HUDEP-2 (cell line): ENCODE measurements at regions not wholly inside any gene's neighbourhood (a gene's known extent, or its start where the extent isn't known, plus 50 kb on each side); places are given as distances from the start of the nearest gene placed in this dataset.
"Not testable (repeated sequence)": the region's sequence is repeated elsewhere in the genome, so short reads cannot be mapped to it uniquely, and the experiment has no call there.

Source experiments
- DNase-seq, 76 experiments: peaks; one replicate each; lab custom pipeline; 2025; ENCODE audit not compliant: unreplicated experiment in 76 of 76; lab: John Stamatoyannopoulos, UW

DNA sequence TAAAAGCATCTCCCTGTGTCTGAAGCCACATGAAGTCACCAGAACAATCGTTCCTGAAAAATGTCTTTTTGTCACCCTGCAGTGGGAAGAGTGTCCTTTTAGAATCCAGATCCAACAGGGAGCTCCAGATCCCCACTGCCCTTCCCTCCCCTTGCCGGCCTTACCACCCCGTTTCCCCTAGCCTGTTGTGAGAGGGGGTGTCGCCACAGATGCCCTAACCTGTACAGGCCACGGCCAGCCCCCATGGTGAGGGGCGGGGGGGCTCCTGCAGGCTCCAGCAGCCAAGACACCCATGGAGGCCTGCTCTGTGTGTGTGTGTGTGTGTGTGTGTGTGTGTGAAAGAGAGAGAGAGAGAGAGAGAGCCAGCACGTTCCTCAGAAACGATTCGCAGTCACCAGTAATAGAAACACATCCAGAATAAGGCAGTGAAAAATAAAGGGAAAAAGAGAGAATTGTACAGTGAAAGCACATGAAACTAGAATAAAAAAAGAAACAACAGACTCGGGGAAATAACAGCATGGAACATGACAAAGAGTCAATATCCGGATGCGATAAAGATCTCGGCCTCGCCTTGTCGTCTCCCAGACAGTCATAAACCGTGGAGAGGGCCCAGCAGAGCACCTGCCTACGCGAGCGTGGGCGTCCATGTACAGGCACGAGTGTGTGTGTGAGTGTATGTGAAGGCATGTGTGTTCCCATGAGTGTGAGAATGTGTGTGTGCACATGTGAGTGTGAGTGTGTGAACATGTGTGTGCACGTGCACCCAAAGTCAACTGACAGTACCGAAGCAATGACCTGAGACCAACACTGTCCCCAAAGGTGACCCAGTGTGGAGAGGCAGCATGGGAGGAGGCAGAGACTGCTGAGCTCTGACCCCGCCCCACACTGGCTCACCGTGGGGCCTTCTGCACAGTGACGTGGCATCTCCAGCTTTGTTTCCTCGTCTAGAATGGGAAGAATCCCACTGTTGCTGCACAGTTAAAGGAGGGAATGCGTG lies 303.8 kb downstream of the NPHP4 start:
- no peak for DNase-seq

DNA sequence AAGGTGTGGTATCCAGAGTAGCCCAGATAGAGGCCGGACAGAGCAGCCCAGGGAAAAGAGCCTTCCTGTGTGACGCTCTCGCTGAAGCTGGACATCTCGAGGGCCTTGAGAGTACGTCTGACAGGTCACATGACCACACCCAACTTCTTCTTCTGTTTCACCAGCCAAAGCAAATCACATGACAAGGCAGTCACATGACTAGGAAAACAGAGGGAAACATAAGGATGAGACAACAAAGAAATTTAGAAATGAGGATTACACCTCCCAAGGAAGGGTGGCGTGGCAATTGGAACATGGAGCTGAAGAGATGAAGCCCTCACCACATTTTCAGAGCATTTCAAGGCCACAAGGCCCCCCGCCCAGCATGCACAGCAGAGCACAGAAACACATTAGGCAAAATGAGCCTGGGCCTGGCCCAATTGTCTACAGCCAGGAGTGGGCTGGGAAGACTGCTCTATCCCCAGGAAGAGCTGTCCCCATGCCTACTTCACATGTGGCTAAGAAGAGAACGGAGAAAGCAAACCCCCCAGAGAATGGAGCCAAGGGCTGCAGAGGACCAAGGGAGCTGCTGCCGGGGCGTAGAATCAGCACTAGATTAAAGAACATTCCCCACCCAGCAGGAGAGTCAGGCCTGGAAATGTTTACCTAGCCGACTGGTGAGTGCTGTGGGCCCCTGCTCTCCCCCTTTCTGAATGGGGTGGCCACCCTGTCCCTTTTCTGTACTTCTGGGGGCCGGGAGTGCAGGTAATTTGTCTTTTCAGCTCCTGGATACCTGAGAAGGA lies 305.1 kb downstream of the NPHP4 start:
- peak in 1 of 76 experiments; percentile 1 for DNase-seq

DNA sequence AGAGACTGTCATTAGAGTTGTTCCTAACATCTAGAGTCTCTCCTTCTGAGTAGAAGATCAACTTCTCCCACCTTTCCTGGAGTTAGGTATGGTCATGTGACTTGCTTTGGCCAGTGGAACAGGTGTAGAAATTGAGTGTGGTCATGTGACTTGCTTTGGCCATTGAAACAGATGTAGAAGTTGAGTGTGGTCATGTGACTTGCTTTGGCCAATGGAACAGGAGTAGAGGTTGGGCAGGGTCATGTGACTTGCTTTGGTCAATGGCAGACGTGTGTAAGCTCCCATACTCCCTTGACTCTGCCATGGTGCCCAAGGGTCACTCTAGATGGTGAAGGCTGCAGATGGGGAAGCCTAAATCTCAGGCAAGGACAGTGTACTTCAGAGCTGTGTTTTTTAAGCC lies 306.0 kb downstream of the NPHP4 start:
- no peak for DNase-seq

DNA sequence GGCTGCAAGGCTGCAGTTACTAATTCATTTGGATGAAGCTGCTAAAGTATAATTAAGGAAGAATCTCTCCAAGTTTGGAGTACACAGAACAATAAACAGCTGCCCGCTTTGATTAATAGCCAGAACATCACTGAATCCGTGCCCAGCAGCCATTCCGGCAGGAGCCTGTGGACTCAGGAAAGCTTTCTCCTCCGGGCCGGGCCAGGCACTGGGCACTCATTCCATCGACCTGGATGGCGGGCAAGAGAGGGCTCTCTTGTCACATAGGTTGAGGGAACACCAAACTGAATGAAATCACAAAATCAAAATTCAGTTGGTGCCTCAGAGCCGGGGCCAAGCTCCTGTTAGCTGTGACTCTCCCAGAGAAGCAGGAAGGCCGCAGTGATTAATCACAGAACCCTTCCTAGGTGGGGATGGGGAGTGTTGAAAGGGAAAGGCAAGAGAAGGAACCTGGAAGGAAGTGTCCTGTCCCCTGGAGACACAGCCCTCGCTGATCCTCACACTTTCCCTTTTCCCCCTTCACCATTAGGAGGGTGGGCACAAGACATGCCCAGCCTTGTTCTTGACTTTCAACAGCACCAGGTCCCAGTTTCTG lies 306.7 kb downstream of the NPHP4 start:
- no peak for DNase-seq

DNA sequence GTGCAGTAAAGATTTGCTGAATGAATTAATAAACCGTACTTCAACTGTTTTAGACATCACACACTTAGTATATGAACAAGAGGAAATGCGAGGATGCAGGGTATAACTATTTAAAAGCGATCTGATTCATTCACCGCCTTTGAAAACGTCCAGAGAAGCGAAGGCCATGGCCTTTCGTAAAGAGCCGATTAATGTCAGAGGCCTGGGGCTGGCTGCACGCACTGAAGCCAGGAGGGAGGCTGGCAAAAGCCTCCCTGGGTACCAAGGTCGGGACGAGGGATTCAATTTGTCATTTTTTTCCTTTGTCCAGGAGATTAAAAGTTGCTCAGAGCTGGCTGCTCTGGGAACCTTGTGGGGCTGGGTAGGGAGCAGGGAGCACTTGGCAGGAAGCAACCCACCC lies 307.4 kb downstream of the NPHP4 start:
- no peak for DNase-seq

DNA sequence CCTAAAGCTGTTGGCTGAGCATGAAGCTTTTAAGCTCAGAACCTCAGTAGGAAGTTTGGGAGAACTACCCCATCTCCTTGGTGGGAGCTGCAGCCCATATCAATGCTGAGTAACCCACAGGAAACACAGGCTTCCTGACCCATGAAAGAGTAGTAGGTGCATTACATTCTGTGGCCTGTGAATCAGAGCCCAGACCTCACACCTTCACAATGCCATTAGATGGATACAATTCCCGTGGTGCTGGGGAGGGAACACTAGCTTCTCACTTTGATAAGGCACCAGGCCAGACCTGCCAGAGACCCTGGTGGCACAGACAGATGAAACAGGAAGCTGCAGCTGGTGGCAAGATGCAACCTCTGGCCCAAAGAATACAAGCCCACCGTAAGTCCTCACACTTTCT lies 308.8 kb downstream of the NPHP4 start:
- DNase-seq, result no peak

DNA sequence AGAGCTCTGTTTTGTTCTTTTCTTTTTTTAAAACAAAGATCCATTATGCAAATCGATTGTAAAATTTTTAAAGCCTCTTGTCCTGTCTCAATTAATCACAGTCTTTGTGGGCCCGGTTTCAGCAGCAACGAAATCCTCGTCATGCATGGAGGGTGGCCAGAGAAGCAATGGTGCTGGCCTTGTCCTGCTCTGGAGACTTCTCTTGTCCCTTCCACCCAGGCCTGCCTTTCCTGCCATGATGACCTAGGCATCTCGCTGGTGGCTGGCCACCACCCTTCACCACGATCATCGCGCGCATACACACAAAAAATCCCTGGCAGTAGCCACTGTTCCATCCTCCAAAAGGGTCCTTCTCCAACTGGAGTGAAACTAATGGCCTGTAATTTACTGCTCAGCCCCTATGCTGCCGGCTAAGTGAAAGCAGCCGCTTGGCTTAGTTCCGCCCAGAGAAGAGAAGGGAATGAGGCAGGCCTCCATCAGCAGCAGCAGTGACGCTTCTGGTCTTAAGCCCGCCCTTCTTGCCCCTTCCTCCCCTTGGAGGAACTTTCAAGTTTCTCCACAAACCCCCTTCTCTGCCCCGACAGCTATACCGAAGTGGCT lies 309.5 kb downstream of the NPHP4 start:
- DNase-seq, result no peak

DNA sequence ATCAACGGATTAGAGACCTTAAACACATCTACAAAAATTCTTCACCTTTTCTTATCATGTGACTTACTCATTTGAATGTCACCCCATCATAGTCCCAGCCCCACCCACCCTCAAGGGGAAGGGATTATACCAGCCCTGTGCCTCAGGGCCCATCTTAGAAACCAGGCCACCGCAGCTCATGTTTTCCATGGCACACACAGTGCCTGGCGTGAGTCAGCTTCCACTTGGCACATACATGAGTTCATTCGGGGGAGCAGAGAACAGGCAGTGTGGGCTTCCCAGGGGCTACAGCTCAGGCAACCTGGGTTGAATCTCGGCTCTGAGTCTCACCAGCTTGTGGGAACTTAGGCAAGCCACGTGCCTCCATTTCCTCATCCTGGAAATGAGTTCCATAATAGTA lies 310.6 kb downstream of the NPHP4 start:
- no peak for DNase-seq

DNA sequence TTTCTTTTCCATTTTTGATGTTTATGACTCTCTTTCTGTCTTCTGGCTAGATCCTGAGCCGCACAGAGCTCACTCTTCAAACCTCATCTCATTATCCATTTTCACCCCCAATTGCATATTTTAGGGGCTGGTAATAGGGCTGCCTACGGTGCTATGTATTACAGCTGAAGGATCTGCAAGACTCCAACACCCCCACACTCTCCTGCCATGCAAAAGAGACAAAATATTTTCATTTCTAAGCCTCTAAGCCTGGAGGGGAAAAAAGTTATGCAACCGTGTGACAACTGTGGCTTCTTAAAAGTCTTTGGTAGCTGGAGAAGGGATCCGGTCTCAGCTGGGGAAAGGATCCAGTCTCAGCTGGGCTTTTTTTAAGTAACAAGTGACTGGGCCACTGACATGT lies 311.6 kb downstream of the NPHP4 start:
- no peak for DNase-seq

DNA sequence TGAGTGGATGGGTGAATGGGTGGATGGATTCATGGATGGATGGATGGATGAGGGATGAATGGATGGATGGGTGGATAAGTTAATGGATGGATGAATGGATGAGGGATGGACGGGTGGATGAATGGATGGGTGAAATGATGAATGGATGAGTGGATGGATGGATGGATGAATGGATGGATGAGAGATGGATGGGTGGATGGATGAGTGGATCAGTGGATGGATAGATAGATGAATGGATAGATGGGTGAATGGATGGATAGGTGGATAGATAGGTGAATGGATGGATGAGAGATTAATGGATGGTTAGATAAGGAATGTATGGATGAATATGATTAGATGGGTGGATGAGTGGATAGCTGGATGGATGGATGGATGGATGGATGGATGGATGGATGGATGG lies 313.5 kb downstream of the NPHP4 start:
- DNase-seq, result no peak

DNA sequence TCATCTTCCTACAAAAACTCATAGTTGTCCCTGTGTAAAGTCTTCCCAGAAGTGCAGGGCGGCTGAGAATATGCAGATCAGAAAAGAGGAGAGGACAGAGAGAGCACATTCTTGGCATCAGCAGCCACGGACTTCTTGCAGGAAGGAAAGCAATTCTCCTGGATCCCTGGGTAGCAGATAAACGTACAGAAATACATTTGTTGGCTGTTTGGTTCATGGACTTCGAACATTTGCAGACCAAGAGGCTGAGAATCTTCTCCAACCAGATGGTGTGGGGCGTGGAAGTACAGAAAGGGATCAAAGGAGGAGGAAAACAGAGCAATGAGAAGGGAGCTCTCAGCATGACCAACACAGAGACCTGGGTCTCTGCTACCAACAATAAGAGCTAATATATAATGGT lies 319.9 kb downstream of the NPHP4 start:
- DNase-seq, result not testable (repeated sequence)

DNA sequence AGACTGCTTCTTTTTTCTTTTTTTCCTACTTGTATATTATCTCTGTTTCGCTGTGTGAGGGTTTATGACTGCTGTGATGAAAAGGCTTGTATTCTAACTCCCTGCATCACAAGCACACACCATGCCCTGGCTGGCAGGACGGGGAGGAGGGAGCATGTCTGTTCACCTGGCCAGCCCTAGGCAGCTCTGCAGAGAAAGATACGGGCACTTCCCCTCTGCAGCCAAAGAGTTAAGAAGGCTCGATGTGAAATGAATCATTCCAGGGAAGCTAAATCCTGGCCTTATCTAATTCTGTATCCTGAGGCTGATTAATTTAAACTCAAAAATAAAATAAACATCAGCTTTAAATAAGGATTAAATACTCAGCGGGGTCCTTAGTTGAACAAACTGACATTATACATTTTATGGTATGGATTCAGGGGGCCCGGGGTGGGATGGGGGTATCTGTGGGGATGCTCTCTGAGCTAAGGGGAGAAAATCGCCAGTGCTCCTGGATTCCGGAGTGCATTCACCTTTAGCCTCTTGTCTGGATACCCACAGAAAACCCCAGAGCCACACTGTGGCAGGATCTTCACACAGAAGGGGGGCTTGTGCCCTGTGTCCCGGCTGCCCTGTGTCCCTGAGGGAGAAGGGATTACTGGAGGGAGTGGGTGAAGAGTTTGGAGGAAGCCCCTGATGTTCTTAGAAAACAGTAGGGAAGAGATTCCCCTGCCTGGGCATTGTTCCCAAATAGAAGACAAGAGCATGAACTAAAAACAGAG lies 321.5 kb downstream of the NPHP4 start:
- DNase-seq, result no peak

DNA sequence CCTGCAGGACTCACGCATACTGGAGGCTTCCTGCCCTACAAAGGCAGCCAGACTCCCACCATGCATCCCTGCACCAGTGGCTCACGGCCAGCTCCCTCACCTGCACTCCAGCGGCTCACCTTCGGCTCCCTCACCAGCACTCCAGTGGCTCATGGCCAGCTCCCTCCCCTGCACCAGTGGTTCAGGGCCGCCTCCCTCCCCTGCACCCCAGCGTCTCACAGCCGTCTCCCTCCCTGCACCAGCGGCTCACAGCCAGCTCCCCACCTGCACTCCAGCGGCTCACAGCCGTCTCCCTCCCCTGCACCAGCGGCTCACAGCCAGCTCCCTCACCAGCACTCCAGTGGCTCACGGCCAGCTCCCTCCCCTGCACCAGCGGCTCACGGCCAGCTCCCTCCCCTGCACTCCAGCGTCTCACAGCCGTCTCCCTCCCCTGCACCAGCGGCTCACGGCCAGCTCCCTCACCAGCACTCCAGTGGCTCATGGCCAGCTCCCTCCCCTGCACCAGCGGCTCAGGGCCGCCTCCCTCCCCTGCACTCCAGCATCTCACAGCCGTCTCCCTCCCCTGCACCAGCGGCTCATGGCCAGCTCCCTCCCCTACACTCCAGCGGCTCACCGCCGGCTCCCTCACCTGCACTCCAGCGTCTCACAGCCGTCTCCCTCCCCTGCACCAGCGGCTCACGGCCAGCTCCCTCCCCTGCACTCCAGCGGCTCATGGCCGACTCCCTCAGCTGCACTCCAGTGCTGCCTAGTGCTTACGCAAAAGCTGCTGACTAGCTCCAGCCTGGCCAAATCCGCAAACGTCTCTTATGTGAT lies 324.5 kb downstream of the NPHP4 start:
- no peak for DNase-seq

DNA sequence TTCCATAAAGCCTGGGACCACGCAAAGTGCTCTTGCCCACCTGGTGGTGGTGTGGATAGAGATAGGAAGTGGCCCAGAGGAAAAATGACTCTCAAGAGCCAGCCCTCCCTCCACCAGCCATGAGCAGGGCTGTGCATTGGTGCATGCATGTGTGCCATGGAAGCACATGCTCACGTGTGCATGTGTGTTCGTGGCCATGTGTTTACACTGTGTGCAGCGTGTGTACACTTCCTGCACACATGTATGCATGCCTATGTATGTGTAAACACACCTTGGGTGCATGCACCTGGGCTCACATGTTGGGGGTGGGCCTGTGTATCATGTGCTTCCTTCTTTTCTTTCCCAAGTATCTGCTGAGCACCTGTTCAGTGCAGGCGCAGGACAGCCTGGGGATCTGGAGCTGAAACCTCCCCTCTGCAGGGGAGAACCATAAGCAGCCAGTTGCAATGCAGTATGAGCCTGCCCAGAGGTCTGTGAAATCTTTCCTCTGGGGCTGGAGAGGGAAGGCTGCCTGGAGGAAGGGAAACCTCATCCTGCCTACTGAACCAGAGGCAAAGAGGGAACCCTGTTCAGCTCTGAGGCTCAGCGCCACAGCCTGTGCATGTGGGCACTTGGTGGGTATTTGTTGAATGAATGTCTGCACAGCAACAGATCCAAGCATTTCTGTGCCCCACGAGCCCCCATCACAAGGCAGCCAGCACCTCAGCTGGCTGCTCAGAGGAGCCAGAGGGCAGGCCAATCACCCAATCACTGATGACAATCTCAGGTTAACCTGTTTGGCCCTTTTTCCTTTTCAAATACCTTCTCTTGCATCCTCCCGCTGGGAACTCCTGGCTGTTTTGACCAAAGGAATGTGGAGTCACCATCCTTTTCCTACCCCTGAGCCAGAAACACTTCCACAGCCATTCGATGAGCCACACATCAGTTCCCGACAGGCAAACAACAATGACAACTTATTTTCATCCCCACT lies 327.0 kb downstream of the NPHP4 start:
- DNase-seq, result no peak

DNA sequence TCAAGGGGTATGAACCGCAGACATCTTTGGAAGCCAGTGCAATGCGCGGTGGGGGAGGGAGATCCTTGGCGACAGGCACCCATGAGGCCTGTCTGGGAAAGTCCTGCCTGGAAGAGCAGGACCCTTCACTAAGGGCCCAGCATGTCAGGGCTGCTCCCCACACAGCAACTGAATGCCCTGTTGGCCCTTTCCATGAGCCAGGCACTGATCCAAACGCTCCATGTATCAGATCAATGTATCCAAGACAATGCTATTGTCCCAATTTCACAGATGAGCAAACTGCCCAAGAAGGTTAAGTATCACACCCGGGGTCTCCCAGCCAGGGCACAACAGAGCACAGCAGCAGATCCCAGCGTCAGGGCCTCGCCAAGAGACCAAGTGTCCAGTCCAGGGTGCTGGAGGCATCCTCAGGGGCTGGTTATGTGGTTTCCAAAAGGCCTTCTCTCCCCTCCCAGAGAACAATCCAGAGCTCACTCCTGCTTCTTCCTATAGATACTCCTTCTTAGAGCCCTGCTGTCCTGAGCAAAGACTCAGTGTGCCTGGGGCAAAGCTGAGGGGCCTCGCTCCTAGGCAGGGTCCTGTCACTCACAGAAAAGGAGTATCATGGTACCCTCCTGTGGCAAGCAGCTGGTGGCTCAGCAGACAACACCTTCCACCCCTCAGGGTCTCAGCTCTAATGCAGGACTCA lies 328.0 kb downstream of the NPHP4 start:
- no peak for DNase-seq

DNA sequence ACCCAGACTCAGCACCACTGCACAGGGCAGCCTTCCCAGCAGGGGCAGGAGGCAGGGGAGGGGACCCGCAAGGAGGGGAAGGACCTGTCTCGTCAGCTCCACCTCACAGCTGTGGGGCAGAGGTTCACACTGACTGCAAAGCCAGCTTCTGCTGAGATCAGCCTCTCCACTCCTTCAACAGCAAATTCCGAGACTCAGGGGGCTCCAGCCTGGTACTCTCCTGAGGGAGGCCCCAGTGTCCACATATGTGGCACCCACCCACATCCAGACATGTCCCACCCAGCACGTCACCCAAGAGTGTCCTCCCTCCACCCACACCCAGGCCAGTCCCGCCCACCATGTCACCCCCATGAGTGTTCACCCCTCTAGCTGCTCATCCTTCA lies 329.5 kb downstream of the NPHP4 start:
- no peak for DNase-seq

DNA sequence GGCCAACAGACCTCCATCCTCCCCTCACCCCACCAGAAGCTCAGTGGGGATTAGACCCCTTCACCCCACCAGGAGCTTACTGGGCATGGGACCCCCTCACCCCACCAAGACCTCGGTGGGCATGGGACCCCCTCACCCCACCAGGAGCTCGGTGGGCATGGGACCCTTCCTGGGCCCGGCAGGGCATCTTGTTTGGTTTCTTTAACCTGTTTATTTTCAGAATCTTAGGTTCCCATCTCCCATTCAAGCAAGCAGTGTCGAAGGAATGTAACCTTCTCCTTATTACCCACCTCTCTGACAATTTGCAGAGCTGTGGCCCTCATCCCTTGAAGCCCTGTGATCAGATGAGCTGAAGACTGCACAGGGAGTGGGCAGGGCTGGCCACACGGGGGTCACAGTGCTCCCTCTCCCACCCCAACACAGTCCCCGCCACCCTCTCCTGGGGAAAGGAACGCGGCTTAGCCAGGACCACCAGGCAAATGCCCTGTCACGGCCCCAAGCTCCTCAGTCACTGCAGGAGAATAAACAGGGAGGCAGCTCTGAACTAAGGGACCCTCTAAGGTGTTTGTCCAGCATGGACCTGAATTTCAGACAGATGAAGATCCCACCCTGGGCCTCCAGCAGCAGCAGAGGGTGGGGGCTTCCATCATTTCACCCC lies 330.0 kb downstream of the NPHP4 start:
- DNase-seq, result no peak
